Hepatic stellate cell (primary cell): ENCODE measurements at regions not wholly inside any gene's neighbourhood (a gene's known extent, or its start where the extent isn't known, plus 50 kb on each side); places are given as distances from the start of the nearest gene placed in this dataset.

Experiments
- DNase-seq: peaks from one replicate; pipeline ENCODE4 v3.0.0; 2011; ENCODE audit warnings: low spot score

DNA sequence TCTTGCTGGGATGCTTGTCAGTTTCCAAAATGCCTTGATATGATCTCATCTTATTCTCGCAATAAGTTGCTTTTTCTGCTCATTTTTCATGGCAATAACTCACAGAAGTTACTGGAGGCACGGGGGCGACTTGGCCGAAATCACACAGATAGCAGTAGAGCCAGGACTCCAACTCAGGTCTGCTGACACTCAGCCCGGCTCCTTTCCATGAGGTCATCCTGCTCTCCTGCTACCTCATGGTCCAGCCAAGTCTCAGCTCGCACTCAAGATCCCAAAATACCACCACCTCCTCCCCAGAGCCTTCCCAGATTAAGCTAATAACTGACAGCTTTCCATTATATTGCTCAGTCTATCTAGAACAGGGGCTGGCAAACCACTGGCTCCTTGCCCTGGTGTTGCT lies 269.5 kb downstream of the MAP2K4 start:
- no peak for DNase-seq

DNA sequence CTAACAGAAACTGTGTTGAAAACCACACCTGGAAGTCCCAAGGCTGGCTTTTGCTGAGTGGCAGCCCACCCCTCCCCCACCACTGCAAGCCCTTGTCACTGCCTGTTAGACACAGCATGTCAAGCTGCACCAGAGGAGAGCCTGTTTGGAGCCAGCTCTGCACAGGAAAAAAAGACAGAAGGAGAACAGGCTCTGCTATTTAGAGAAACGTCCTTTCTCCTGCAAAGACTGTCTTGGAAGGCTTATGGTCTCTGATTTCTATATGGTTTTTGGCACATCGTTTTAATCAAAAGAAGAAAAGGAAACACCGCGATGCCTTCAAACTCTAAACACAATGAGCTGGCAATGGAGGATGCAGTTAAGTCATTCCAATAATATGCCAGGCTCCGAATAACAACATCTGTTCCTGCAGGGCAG lies 275.5 kb downstream of the MAP2K4 start:
- DNase-seq = no peak

DNA sequence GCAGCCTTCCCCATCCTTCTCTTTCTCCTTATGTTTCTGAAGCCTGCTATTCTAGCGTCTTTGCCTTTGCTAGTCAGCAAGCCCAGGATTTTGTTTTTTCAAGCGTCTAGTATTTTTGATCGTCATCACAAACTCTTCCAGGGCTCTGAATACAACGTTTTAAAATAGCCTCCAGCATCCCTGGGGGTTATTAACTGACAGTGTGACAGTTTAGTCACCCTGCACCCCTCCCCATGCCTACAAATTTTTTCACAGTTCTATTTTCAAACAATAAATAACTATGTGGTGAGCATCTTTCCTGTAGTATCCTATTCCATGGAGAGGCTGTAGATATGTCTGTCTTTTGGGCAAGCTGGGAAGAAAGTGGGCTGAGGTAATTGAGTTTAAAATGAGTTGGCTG lies 280.9 kb downstream of the MAP2K4 start:
- DNase-seq = no peak

DNA sequence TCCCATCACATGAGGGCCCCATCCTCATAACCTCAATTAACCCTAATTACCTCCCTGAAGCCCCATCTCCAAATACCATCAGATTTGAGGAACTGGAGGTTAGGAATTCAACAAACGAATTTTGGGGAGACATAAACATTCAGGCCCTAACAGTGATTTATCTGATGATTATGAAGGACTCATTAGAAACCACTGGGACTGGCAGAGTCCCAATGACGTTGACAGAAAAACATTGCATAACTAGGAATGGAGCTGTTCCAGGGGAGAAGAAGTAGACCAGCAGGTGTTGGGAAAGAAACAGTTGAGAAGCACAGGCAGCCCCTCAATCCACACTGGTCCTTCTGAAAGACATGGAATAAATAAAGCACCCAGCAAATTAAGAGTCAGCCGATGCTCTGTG lies 282.0 kb downstream of the MAP2K4 start:
- DNase-seq = no peak

DNA sequence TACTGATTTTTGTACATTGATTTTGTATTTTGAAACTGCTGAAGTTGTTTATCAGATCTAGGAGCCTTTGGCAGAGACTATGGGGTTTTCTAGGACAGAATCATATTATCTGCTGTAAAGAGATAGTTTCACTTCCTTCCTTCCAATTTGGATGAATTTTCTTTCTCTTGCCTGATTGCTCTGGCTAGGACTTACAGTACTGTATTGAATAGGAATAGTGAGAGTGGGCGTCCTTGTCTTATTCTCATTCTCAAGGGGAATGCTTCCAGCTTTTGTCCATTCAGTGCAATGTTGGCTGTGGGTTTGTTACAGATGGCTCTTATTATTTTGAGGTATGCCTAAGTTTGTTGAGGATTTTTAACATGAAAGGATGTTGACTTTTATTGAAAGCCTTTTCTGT lies 290.1 kb downstream of the MAP2K4 start:
- no peak for DNase-seq

DNA sequence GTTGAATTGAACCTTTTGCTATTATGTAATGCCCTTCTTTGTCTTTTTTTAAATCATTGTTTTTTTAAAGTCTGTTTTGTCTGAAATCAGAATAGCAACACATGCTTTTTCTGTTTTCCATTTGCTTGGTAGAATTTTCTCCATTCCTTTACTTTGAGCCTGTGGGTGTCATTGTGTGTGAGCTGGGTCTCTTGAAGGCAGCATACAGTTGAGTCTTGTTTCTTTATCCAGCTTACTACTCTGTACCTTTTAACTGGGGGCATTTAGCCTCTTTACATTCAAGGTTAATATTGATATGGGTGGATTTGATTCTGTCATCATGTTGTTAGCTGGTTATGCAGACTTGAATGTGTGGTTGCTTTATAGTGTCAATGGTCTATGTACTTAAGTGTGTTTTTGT lies 292.0 kb downstream of the MAP2K4 start:
- DNase-seq = no peak

DNA sequence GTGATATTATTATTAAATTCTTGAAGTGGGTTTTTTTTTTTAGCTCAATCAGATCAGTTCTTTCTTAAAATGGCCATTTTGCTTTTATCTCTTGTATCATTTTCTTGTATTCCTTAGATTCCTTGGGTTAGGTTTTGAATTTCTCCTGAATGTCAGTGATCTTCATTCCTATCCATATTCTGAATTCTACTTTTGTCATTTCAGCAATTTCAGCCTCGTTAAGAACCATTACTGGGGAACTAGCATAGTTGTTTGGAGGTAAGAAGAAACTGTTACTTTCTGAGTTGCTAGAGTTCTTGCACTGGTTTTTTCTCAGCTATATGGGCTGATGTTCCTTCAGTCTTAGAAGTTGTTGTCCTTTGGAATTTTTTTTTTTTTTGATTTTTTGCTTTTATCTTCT lies 293.1 kb downstream of the MAP2K4 start:
- DNase-seq = no peak

DNA sequence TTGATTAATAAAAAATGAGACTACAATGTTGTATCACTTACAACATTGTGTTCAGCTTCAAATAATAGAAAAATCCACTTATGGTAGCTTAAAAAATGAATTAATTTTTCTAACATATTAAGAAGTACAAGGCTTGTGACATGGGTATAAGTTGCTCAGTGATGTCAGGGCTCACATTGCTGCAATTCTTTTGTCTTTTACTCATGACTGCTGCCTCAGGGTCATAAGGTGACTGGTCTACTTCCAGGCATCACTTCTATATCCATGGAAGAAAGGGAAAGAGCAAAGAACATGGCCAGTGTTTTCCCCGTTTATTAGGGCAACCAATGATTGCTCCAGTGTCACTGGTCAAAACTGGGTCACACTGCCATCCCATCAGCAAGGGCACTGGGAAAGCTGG lies 295.3 kb downstream of the MAP2K4 start:
- no peak for DNase-seq

DNA sequence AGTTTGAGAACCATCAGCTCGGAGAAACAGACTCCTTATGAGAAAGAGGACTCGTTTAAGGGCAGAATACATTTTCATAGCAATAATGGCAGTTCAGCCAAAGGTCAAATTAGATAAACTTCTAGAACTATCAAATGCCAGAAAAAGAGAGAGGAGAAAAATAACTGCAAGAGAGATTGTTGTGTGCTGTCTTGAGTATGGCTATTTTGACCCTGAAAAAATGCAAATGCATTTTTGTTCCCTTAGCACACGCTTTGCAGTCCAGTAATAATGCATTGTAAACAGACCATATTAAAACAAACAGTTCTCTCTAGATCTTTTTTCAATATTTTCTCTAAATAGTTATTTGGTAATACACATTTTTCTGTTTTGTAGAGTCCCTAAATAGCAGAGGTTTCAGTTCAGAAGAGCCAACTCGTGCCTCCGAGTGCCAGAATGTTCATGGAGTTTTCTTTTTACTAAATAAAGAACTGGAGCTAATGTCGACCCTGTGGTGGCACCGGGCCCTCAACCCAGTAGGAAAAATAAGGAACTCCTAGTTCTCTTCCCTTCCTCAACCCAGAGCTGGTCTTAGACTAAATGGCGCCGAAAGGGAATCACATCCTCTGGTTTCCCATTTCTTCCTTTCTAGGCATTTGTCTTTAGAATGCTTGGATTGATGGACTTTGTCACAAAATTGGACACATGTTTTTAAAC lies 298.0 kb downstream of the MAP2K4 start:
- DNase-seq = no peak

DNA sequence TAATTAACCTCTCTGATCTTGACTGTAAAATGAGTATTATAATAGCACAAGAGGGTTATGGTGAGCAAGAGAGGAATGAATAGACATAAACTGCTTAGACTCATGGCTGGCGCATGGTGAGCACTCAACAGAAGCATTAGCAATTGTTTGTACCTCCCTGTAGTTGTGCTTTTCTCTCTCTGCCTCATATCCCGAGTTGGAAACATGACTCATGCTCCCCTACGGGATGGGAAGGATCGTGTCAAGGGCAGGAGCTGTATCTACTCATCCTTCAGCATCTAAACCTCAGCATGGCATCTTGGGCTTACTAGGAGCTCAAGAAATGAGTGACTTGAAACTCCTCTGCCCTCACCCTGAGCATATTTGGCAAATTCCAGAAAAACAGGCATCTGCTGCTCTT lies 299.6 kb downstream of the MAP2K4 start:
- peak; percentile 42 for DNase-seq

DNA sequence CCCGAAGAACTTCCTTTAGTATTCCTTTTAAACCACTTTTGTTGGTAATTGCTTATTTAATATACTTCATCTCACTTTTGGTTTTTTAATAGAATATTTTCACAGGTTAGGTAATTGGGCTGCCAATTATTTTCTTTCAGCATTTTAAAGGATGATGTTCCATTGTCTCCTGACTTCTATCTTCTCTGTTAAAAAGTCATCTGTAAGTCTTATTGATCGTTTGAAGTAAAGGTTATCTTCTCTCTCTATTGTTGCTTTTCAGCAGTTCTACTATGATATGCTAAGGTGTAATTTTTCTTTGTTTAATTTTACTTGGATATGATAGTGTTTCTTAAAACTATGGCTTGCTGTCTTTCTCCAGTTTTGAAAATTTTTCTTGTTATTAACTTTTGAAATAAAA lies 307.5 kb downstream of the MAP2K4 start:
- no peak for DNase-seq

DNA sequence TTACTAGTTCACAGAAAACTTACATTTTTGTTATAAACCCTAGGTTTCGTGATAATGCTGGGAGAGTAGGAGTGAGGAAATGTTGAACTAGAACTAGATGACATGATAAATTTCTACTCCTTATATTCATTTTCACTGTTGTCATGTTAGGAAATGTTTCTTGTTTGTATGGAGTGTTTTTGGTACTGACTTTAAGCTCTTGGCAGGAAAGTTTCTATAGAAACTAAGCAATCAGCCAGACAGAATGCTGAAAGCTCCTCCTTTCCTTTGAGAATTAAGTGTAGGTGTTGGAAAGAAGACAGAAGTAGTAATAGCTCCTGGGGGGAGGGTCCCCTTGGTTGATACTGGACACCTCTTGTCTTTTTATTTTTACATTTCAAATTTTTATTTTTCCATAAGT lies 309.8 kb downstream of the MAP2K4 start:
- no peak for DNase-seq

DNA sequence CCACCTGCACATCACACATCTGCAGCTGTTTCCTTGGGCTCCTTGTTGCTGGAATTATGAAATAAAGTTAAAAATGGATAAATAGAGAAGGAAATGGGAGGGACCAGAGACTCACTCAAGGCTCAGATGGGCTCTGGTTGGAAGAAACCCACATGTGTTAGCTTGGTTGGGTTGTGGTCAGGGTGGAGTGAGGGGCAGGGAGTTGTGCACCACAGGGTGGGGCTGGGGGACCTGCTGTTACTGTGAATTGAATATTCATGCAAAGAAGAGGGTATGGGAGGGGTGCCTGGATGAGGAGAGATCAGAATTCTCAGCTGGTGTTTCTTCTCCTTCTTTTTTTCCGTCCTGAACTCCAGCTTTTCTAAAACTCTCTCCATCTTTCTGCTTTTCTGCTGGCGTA lies 320.7 kb downstream of the MAP2K4 start:
- DNase-seq = no peak

DNA sequence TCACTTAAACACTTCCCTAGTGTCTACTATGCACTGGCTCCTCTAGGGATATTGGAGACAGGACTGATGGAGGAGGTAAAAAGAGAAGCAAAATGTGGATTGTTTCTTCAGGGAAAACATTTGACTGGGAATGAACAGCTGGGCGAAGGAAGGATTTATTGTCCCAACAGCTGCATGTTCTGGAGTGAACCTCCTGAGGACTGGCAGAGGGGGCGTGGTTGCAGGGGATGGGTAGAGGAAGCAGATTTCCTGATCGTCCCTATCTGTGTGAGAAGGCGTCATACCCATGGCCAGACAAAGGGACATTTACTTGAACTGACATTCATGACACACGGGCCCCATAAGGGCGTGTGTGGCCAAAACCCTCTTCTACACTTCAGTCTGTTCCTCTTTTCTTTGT lies 321.5 kb downstream of the MAP2K4 start:
- DNase-seq = no peak

DNA sequence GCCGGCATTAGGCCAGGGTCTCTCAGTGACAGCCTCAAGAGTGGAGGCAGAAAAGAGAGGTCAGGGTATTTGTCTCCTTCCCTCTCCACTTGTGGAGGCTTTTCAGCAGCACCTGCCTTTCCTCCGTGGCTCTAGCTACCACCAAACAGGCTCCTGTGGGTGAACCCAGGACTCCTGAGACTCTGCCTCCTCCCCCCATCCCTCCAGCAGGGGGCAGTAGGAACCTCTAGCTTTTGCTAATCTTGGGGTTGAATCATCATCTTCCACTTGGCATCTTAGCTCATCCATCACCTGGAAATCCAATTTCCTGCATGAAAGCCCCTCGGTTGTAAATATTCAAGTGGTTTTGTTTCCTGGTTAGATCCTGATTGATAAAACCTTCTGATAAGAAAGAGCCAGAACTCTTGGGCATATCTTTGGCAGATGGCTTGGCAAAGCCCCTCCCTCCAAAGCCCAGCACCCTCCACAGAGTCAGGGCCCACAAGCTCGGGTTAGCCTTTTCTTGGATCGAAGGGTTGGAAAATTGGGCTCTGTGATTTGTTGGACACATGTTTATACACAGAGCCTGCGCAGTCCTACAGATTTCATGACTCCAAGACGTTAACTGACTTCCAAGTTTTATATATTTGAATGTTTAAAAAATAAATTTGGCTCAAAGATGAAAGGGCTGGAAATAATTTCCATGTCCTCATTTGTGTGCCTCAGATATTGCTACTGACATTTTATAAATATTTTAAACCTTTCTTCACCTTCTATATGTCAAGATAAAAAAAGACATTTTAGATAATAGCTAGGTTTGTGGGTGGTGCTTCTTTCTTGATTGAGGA lies 322.1 kb downstream of the MAP2K4 start:
- peak; percentile 41 for DNase-seq

DNA sequence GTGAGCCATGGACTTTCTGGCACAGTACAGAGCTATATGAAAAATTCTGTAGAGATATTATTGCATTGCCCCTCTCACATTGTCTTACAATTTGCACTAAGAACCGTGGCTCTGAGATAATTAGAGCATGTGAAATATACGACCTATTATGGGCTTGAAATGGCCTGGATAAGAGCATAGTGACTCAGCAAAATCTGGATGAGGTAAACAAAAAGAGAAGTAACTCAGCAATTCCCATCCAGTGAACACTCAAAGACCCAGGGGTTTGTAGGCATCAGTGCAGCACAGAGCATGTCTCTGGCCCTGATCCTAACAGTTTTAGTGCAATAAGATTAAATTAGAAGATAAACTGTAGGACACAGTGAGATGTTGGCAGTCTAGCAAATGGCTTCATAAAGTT lies 317.2 kb upstream of the MYOCD start:
- no peak for DNase-seq

DNA sequence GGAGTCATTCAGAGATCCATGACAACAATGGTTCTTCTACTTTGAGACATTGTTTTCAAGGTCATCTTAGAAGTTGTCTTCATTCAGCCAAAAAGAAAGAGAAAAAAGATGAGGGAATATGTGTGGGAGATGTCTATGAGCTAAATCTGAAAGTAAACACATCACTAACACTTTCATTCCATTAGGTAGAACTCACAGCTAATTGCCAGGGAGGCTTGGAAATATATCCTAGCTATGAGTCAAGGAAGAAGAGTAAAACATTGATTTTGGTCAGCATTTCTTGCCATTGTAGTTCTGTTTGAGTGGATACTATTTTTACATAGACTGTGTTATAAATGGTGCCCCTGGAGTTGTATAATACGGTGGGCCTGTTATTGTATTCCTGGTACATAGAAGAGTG lies 316.4 kb upstream of the MYOCD start:
- DNase-seq = no peak

DNA sequence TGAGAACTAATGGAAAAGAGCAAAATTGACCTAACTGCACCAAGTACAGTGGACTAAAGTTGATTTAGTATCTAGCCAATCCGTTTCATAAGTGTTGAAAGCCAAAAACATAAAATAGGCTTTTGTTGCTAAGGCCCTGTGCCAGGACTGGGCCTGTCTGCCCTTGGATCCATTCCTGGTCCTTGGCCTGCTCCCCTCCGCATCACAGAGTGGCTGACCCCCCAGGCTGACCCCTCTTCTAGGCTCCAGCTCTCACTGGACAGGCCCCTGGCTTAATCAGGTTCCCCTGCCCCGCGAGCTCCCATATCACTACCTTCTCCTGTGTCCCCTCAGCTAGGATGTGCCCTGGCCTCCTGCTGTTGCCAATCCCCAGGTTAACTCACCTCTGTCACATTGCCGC lies 313.6 kb upstream of the MYOCD start:
- no peak for DNase-seq

DNA sequence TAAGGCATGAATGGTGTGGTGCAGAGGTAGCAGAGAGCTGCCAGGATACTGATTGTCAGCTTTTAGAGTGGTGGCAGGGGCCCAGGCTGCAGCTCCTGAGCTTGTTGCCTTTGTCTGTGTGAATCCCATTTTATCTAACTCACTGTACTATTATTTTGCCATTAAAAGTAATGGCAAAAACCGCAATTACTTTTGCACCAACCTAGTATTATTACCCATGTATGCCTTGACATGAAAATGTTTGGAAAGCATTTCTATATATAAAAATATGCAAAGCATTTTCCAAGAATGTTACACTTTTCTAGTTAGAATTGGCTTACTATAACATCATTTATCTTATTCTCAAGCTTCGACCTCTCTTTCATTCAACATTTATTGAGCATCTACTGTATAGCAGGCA lies 308.1 kb upstream of the MYOCD start:
- no peak for DNase-seq

DNA sequence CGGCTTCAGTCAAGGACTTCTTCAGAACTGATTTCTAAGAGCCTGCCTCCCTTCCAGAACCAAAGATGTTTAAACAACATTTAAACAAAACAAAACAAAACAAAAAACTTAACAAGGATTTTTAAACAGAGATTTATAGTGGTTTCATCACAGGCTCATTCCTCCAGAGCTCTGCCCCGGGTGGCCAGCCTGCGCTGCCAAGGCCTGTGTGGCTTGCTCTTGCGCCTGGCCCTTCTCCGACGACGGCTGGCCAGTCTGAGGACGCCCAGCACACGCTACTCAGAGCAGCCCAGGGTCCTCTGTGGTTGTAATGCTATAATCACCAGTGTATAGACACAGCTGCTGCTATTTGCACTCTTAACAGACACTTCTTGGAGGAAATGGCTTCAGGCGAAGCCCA lies 307.2 kb upstream of the MYOCD start:
- DNase-seq = no peak

DNA sequence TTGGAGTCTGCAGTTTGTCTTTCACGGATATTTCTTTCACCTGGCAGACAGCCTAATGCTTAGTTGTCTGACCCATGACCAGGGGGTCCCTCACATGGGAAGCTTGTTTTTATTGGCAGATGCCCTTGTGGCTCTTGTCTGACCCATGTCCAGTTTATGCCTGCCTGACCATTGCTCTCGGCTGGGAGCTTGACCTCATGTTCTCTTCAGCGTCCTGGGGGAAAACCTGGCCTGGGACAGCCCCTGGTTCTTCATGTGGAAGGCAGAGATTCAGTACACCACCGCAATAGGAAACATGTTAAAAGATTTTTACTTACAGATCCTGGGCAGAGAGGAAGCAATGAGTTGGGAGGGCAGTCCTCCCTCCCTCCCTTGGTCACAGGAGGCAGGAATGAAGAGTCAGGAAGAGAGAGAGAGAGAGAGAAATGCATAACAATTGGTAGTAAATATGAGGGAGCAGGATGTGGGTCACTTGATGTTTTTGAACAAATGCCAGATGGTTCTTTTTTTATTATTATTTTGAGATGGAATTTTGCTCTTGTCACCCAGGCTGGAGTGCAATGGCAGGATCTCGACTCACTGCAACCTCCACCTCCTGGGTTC lies 302.7 kb upstream of the MYOCD start:
- peak; percentile 26 for DNase-seq

DNA sequence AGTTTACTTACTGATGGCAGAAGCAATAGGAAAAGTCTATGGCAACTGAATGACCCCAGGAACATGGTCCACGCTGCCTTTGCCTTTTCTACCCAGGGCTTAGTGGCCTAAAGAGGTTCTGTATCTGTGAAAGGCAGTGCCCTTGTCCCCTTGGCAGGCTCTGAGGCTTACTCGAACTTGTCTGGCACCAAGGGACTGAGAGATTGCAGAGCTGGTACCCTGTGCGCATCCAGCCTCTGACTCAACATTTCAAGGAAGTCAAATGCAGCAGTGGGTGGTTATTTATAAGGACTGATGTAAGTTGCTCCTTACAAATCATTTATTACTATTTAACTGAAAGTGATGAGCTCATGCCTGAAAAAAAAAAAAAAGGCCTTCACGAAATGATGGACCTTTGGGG lies 299.9 kb upstream of the MYOCD start:
- DNase-seq = peak; percentile 24

DNA sequence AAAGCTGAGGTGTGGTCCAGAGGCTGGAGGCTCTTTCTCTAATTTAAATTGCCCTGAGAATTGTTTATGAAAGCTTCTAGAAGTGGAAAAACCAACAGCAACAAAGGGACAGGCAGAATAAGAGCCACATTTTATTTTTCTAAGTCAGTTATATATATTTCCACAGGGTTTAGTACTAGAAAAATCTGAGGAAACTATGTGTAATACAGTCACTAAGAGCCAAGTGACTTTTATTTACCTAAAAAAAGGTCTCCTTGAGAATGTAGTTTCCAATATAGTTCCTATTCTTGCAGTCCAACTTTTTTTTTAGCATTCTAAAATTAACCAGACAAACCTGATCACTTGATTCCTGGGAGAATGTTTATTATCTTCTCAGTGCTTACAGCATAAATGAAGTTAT lies 296.6 kb upstream of the MYOCD start:
- no peak for DNase-seq
